DND-41 (cell line): ENCODE measurements at regions not wholly inside any gene's neighbourhood (a gene's known extent, or its start where the extent isn't known, plus 50 kb on each side); places are given as distances from the start of the nearest gene placed in this dataset.

Experiments used
- ATAC-seq: fragments of 200-7000 bp; cut with Tn5 transposase; 3 replicates; pipeline ENCODE4 v1.9.1; 2021; ENCODE audit warnings: low read depth; ENCODE audit not compliant: insufficient read depth
- DNase-seq: peaks from one replicate; pipeline ENCODE4 v3.0.0-alpha.2; 2020
- H2AFZ ChIP-seq: 2 replicates; pipeline ENCODE4 v1.6.0; 2012; ENCODE audit warnings: low read depth, low read length
- H3K27ac ChIP-seq: 2 replicates; pipeline ENCODE4 v1.5.1; 2012; ENCODE audit warnings: low read length, inconsistent platforms
- H3K27me3 ChIP-seq: fragments of 200-600 bp; sonication (generic); 2 replicates; pipeline ENCODE4 v1.6.0; 2012; ENCODE audit warnings: low read length, mild to moderate bottlenecking, inconsistent platforms; ENCODE audit not compliant: insufficient read depth, poor library complexity
- H3K36me3 ChIP-seq: 2 replicates; pipeline ENCODE4 v1.5.1; 2012; ENCODE audit warnings: low read length, inconsistent platforms; ENCODE audit not compliant: insufficient read depth
- H3K4me1 ChIP-seq: 2 replicates; pipeline ENCODE4 v1.5.1; 2012; ENCODE audit warnings: mild to moderate bottlenecking, low read length; ENCODE audit not compliant: insufficient read depth
- H3K4me2 ChIP-seq: 2 replicates; pipeline ENCODE4 v1.6.0; 2012; ENCODE audit warnings: mild to moderate bottlenecking, moderate library complexity, low read length, inconsistent platforms; ENCODE audit not compliant: insufficient read depth
- H3K4me3 ChIP-seq, 2 experiments: fragments of 200-600 bp in 1 of 2; shearing (Covaris generic) in 1 of 2; 2 replicates each; pipeline ENCODE4 v1.5.1; 2012 to 2016; ENCODE audit warnings: inconsistent platforms in 2 of 2, low read length in 2 of 2, mild to moderate bottlenecking in 2 of 2, low read depth in 1 of 2, moderate library complexity in 1 of 2
- H3K79me2 ChIP-seq: 2 replicates; pipeline ENCODE4 v1.6.0; 2012; ENCODE audit warnings: low read length, inconsistent platforms; ENCODE audit not compliant: insufficient read depth
- H3K9ac ChIP-seq: 2 replicates; pipeline ENCODE4 v1.6.0; 2012; ENCODE audit warnings: low read depth, mild to moderate bottlenecking, inconsistent platforms, low read length, moderate library complexity
- H3K9me3 ChIP-seq: 2 replicates; pipeline ENCODE4 v1.5.1; 2012; ENCODE audit warnings: low read length, moderate library complexity, mild to moderate bottlenecking, inconsistent platforms; ENCODE audit not compliant: insufficient read depth, severe bottlenecking
- H4K20me1 ChIP-seq: 2 replicates; pipeline ENCODE4 v1.6.0; 2012; ENCODE audit warnings: low read length; ENCODE audit not compliant: insufficient read depth
- EZH2 ChIP-seq: IDR thresholded peaks from 3 replicates; pipeline ENCODE4 v1.6.1; 2012; ENCODE audit warnings: borderline replicate concordance, low read depth, mild to moderate bottlenecking, moderate library complexity, low read length, inconsistent platforms; ENCODE audit not compliant: severe bottlenecking
- TF ChIP-seq, protein P1 (sequence below): IDR thresholded peaks from 2 replicates; pipeline ENCODE4 v1.5.1; 2012; ENCODE audit warnings: borderline replicate concordance, low read length, moderate library complexity, mild to moderate bottlenecking; ENCODE audit not compliant: poor library complexity, severe bottlenecking; ENCODE audit errors: extremely low read depth

DNA sequence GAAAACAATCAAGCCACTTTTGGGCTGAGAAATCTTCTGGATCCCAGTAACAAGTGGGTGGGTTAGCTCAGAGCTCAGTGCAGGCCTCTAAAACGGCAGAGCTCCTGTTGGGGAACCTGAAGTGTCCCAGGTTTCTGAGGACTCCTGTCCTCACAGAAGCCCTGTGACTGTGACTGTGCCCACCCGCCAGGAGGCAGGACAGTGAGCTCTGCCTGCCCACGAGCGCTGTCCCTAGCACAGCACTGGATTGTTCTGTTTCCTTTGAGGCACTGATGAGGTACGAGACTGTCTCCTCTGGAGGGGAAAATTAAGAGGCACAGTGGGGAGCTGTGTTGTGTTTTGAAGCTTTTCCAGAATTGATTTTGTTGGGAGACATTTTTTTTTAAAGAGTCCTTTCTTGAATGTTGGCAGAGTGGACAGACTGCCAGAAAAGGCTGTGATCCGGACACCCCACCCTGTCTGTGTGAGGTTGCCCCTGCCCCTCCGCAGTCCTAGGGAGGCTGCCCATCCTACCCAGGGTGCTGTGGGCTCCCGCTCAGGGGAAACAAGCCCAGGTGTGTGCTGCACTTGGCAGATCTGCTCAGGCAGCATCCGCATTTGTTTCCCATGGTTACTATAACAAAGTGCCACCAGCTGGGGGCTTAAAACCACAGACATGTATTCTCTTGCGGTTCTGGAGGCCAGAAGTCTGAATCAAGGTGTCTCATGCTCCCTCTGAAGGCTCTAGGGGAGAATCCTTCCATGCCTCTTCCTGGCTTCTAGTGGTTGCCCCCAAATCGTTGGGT lies 66.6 kb upstream of the LARS2 start:
- H3K9ac ChIP-seq: no peak overlapping the region
- peaks cover 3% of the 10 kb centered on the region; the same call in 1 of the 2 replicates for H4K20me1 ChIP-seq
- peak overlapping the region; percentile 42; the same call in 1 of the 2 replicates for H3K27ac ChIP-seq
- no peak overlapping the region for H3K4me2 ChIP-seq
- no peaks in the 10 kb centered on the region for H3K27me3 ChIP-seq
- peaks cover 20% of the 10 kb centered on the region for H3K4me1 ChIP-seq
- TF ChIP-seq, protein P1, sequence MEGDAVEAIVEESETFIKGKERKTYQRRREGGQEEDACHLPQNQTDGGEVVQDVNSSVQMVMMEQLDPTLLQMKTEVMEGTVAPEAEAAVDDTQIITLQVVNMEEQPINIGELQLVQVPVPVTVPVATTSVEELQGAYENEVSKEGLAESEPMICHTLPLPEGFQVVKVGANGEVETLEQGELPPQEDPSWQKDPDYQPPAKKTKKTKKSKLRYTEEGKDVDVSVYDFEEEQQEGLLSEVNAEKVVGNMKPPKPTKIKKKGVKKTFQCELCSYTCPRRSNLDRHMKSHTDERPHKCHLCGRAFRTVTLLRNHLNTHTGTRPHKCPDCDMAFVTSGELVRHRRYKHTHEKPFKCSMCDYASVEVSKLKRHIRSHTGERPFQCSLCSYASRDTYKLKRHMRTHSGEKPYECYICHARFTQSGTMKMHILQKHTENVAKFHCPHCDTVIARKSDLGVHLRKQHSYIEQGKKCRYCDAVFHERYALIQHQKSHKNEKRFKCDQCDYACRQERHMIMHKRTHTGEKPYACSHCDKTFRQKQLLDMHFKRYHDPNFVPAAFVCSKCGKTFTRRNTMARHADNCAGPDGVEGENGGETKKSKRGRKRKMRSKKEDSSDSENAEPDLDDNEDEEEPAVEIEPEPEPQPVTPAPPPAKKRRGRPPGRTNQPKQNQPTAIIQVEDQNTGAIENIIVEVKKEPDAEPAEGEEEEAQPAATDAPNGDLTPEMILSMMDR: peak; percentile 49
- no peak for TF ChIP-seq EZH2
- no peaks in the 10 kb centered on the region for H3K9me3 ChIP-seq
- no peaks in the 10 kb centered on the region for H3K79me2 ChIP-seq
- no peaks in the 10 kb centered on the region for H3K36me3 ChIP-seq
- peak; percentile 88 for DNase-seq
- H2AFZ ChIP-seq: no peak overlapping the region
- ATAC-seq: peak; percentile 97
- H3K4me3 ChIP-seq: no peak overlapping the region

DNA sequence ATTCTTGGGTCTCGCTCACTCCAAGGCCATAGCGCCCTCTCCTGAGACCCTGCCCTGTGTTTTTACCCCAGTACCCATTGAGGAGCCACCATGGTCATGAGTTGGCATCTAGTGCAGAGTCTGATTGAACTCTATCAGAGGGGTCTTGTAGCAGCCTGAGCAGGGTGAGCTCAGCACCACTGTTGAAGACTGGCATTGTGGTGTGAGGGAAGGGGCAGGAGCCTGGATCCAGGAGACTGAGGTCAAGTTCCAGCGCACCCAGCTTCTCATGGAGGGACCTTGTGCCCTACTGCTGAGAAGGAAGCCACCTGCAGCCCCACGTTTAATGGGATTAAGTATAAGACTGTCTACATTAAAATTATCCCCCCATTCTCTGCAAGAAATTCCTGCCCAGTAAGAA lies 65.8 kb upstream of the LARS2 start:
- Histone ChIP-seq H3K27me3 (no peaks in the 10 kb centered on the region), H3K9me3 (no peaks in the 10 kb centered on the region), H3K36me3 (no peaks in the 10 kb centered on the region), H3K27ac (0 out of 2 replicates have a peak overlapping the region, but pooled peaks have one; percentile 25), H2AFZ (no peak overlapping the region), H3K4me3 (no peak overlapping the region), H3K9ac (no peak overlapping the region), H3K4me2 (0 out of 2 replicates have a peak overlapping the region, but pooled peaks have one; percentile 1), H3K79me2 (no peaks in the 10 kb centered on the region), H4K20me1 (peaks cover 3% of the 10 kb centered on the region; the same call in 1 of the 2 replicates), H3K4me1 (peaks cover 20% of the 10 kb centered on the region)
- TF ChIP-seq EZH2: no peak
- TF ChIP-seq, protein P1: no peak
- ATAC-seq (no peak), DNase-seq (no peak)

DNA sequence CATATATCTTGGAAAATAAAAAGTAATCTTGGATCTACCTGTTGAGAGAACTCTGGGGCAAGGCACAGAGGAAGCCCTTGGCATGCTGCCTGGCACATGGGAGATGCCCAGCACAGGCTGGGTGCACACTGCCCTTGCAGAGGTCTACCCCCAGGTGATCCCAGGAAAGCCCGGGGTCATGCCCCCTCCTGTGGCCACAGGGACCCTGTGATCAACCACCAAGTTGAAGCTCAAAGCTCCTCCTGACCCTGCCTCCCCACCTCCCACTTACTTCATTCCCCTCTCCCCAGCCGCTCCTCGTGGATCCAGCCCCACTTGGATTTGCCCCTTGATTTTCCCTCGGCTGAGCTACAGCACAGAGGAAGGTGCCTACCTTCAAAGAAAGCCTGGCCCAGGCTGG lies 62.7 kb upstream of the LARS2 start:
- Histone ChIP-seq H3K27me3 (no peaks in the 10 kb centered on the region), H4K20me1 (peaks cover 3% of the 10 kb centered on the region; the same call in 1 of the 2 replicates), H3K79me2 (no peaks in the 10 kb centered on the region), H2AFZ (no peak overlapping the region), H3K4me1 (peaks cover 30% of the 10 kb centered on the region), H3K9ac (no peak overlapping the region), H3K36me3 (no peaks in the 10 kb centered on the region), H3K27ac (no peak overlapping the region), H3K4me3 (no peak overlapping the region), H3K9me3 (no peaks in the 10 kb centered on the region), H3K4me2 (no peak overlapping the region)
- ATAC-seq (no peak), DNase-seq (no peak)
- TF ChIP-seq EZH2: no peak
- TF ChIP-seq, protein P1: no peak
